SK-N-MC (cell line): ENCODE measurements at regions not wholly inside any gene's neighbourhood (a gene's known extent, or its start where the extent isn't known, plus 50 kb on each side); places are given as distances from the start of the nearest gene placed in this dataset.

Source experiments
- DNase-seq: peaks from one replicate; pipeline ENCODE4 v3.0.0-alpha.2; 2011; ENCODE audit warnings: low read depth, low spot score
- H3K27ac ChIP-seq: fragments of 200-600 bp; sonication (generic); 2 replicates; pipeline ENCODE4 v1.5.1; 2016; ENCODE audit warnings: mixed run types
- H3K36me3 ChIP-seq: fragments of 200-600 bp; sonication (generic); 2 replicates; pipeline ENCODE4 v1.6.1; 2017; ENCODE audit warnings: antibody characterized with exemption, low read length, mixed read lengths; ENCODE audit not compliant: insufficient read depth
- H3K4me3 ChIP-seq: fragments of 200-600 bp; sonication (generic); 2 replicates; pipeline ENCODE4 v1.5.1; 2016
- H3K9ac ChIP-seq: fragments of 200-600 bp; sonication (generic); 2 replicates; pipeline ENCODE4 v1.8.0; 2017; ENCODE audit warnings: mixed run types, mixed read lengths; ENCODE audit not compliant: insufficient read length
- H3K9me3 ChIP-seq: fragments of 200-600 bp; sonication (generic); 2 replicates; pipeline ENCODE4 v1.6.1; 2017; ENCODE audit warnings: low read depth, mild to moderate bottlenecking, antibody characterized with exemption, low read length, moderate library complexity, mixed read lengths
- EZH2 ChIP-seq: fragments of 200-600 bp; sonication (generic); IDR thresholded peaks from one replicate; pipeline ENCODE4 v1.6.1; 2017; ENCODE audit warnings: antibody characterized with exemption
- FOXP2 ChIP-seq: optimal IDR thresholded peaks from 2 replicates; pipeline ENCODE3; 2011; ENCODE audit warnings: mild to moderate bottlenecking, moderate library complexity; ENCODE audit not compliant: insufficient read depth; ENCODE audit errors: extremely low read length, control extremely low read depth
- POLR2AphosphoS5 ChIP-seq: IDR thresholded peaks from 2 replicates; pipeline ENCODE4 v1.6.1; 2012; ENCODE audit warnings: mild to moderate bottlenecking, low read depth, low read length, borderline replicate concordance

GRCh38 chr10:8614054-8614565, 559.6 kb downstream of the GATA3 start:
- Histone ChIP-seq H3K27ac (no peak overlapping the region), H3K9ac (no peak overlapping the region), H3K9me3 (no peaks in the 10 kb centered on the region), H3K4me3 (no peak overlapping the region), H3K36me3 (no peaks in the 10 kb centered on the region)
- no peak for TF ChIP-seq POLR2AphosphoS5
- no peak for TF ChIP-seq EZH2
- no peak for TF ChIP-seq FOXP2
- DNase-seq, result no peak

GRCh38 chr10:8615118-8615517, 560.6 kb downstream of the GATA3 start:
- TF ChIP-seq FOXP2, result no peak
- no peak for TF ChIP-seq POLR2AphosphoS5
- no peak for TF ChIP-seq EZH2
- Histone ChIP-seq H3K36me3 (no peaks in the 10 kb centered on the region), H3K4me3 (no peak overlapping the region), H3K27ac (no peak overlapping the region), H3K9ac (no peak overlapping the region), H3K9me3 (no peaks in the 10 kb centered on the region)
- no peak for DNase-seq

GRCh38 chr10:8616166-8616565, 561.7 kb downstream of the GATA3 start:
- no peaks in the 10 kb centered on the region for H3K9me3 ChIP-seq
- DNase-seq, result no peak
- H3K4me3 ChIP-seq, result no peak overlapping the region
- TF ChIP-seq FOXP2 (no peak), POLR2AphosphoS5 (no peak), EZH2 (no peak)
- H3K9ac ChIP-seq, result no peak overlapping the region
- no peak overlapping the region for H3K27ac ChIP-seq
- H3K36me3 ChIP-seq, result no peaks in the 10 kb centered on the region

GRCh38 chr10:8617792-8618191, 563.3 kb downstream of the GATA3 start:
- no peaks in the 10 kb centered on the region for H3K9me3 ChIP-seq
- H3K27ac ChIP-seq, result no peak overlapping the region
- H3K4me3 ChIP-seq, result no peak overlapping the region
- TF ChIP-seq FOXP2, result no peak
- no peak for TF ChIP-seq EZH2
- no peak for TF ChIP-seq POLR2AphosphoS5
- no peak overlapping the region for H3K9ac ChIP-seq
- no peaks in the 10 kb centered on the region for H3K36me3 ChIP-seq
- DNase-seq, result no peak

GRCh38 chr10:8618834-8619233, 564.3 kb downstream of the GATA3 start:
- no peak for DNase-seq
- H3K9ac ChIP-seq, result no peak overlapping the region
- H3K27ac ChIP-seq, result no peak overlapping the region
- H3K9me3 ChIP-seq, result no peaks in the 10 kb centered on the region
- no peak overlapping the region for H3K4me3 ChIP-seq
- TF ChIP-seq FOXP2 (no peak), EZH2 (no peak), POLR2AphosphoS5 (no peak)
- no peaks in the 10 kb centered on the region for H3K36me3 ChIP-seq

GRCh38 chr10:8628351-8628750, 573.9 kb downstream of the GATA3 start:
- TF ChIP-seq EZH2 (no peak), POLR2AphosphoS5 (no peak), FOXP2 (no peak)
- DNase-seq, result no peak
- no peak overlapping the region for H3K27ac ChIP-seq

GRCh38 chr10:8633909-8634308, 579.4 kb downstream of the GATA3 start:
- no peak overlapping the region for H3K9ac ChIP-seq
- H3K4me3 ChIP-seq, result no peak overlapping the region
- H3K36me3 ChIP-seq, result no peaks in the 10 kb centered on the region
- TF ChIP-seq EZH2, result no peak
- TF ChIP-seq POLR2AphosphoS5, result no peak
- TF ChIP-seq FOXP2, result no peak
- no peaks in the 10 kb centered on the region for H3K9me3 ChIP-seq
- no peak overlapping the region for H3K27ac ChIP-seq
- no peak for DNase-seq

More at GRCh38 chr10:8628351-8628750, 573.9 kb downstream of the GATA3 start:
- Histone ChIP-seq H3K36me3 (no peaks in the 10 kb centered on the region), H3K9ac (no peak overlapping the region), H3K9me3 (no peaks in the 10 kb centered on the region), H3K4me3 (no peak overlapping the region)

- TF ChIP-seq EZH2 (no peak), POLR2AphosphoS5 (no peak), FOXP2 (no peak)
- H3K9me3 ChIP-seq, result no peaks in the 10 kb centered on the region
- no peak overlapping the region for H3K27ac ChIP-seq
- H3K4me3 ChIP-seq, result no peak overlapping the region
- DNase-seq, result no peak
- no peak overlapping the region for H3K9ac ChIP-seq
- H3K36me3 ChIP-seq, result no peaks in the 10 kb centered on the region
These were observed 581.9 kb downstream of the GATA3 start for GRCh38 chr10:8636371-8636770.

- H3K4me3 ChIP-seq, result no peak overlapping the region
- H3K27ac ChIP-seq, result no peak overlapping the region
- H3K9ac ChIP-seq, result no peak overlapping the region
- no peak for DNase-seq
- H3K36me3 ChIP-seq, result no peaks in the 10 kb centered on the region
- no peaks in the 10 kb centered on the region for H3K9me3 ChIP-seq
- no peak for TF ChIP-seq FOXP2
These were observed 583.2 kb downstream of the GATA3 start for GRCh38 chr10:8637640-8638039.
